OCI-LY7 (cell line): ENCODE measurements at regions not wholly inside any gene's neighbourhood (a gene's known extent, or its start where the extent isn't known, plus 50 kb on each side); places are given as distances from the start of the nearest gene placed in this dataset.

Experiments used
- BruUV-seq: library from RNA; stranded (reverse); fragments of 400-500 nt; replicated peaks from 2 replicates; lab custom pipeline; 2021; lab: Mats Ljungman, UMichigan
- CTCF ChIA-PET: fragments of 300-600 bp; sonication (Branson Sonifier 250); formaldehyde crosslinking; loops from one replicate; lab custom pipeline; 2022; ENCODE audit warnings: antibody characterized with exemption; ENCODE audit not compliant: unreplicated experiment; lab: Charles Lee
- POLR2A ChIA-PET: fragments of 300-600 bp; sonication (Branson Sonifier 250); formaldehyde crosslinking; loops from one replicate; lab custom pipeline; 2022; ENCODE audit warnings: antibody characterized with exemption; lab: Charles Lee
- DNase-seq: peaks from one replicate; pipeline ENCODE4 v3.0.0-alpha.2; 2015; ENCODE audit warnings: low spot score
- H2AFZ ChIP-seq: fragments of 200-600 bp; sonication (generic), shearing (Covaris generic); 2 replicates; pipeline ENCODE4 v1.6.1; 2014; ENCODE audit warnings: mild to moderate bottlenecking, antibody characterized with exemption, low read length, moderate library complexity
- H3K27ac ChIP-seq: fragments of 200-600 bp; sonication (generic); 2 replicates; pipeline ENCODE4 v1.5.1; 2014; ENCODE audit warnings: mixed run types, low read depth, mild to moderate bottlenecking, moderate library complexity, low read length, inconsistent platforms; ENCODE audit not compliant: poor library complexity, severe bottlenecking
- H3K36me3 ChIP-seq: fragments of 200-600 bp; sonication (generic); 2 replicates; pipeline ENCODE4 v1.6.1; 2014; ENCODE audit warnings: mild to moderate bottlenecking, antibody characterized with exemption, low read length, moderate library complexity, mixed read lengths; ENCODE audit not compliant: insufficient read depth
- H3K4me1 ChIP-seq: fragments of 200-600 bp; sonication (generic); 2 replicates; pipeline ENCODE4 v1.5.1; 2014; ENCODE audit warnings: mild to moderate bottlenecking, low read length; ENCODE audit not compliant: insufficient read depth, poor library complexity, severe bottlenecking
- H3K4me2 ChIP-seq: fragments of 200-600 bp; sonication (generic); 2 replicates; pipeline ENCODE4 v1.6.1; 2014; ENCODE audit warnings: mild to moderate bottlenecking, low read length
- H3K4me3 ChIP-seq: fragments of 200-600 bp; sonication (generic); 2 replicates; pipeline ENCODE4 v1.5.1; 2014; ENCODE audit warnings: mild to moderate bottlenecking, low read depth, low read length; ENCODE audit not compliant: poor library complexity, severe bottlenecking
- H3K79me2 ChIP-seq: fragments of 200-600 bp; sonication (generic); 2 replicates; pipeline ENCODE4 v1.6.1; 2016; ENCODE audit warnings: low read depth, mild to moderate bottlenecking, low read length, moderate library complexity, mixed read lengths; ENCODE audit not compliant: insufficient read depth
- H3K9me2 ChIP-seq: fragments of 200-600 bp; sonication (generic); 2 replicates; pipeline ENCODE4 v1.6.1; 2016; ENCODE audit warnings: mild to moderate bottlenecking, low read length, mixed read lengths; ENCODE audit not compliant: insufficient read depth
- H3K9me3 ChIP-seq: fragments of 200-600 bp; sonication (generic); 2 replicates; pipeline ENCODE4 v1.6.1; 2014; ENCODE audit warnings: mild to moderate bottlenecking, mixed run types, low read length, mixed read lengths
- H4K20me1 ChIP-seq: fragments of 200-600 bp; sonication (generic); 2 replicates; pipeline ENCODE4 v1.6.1; 2014; ENCODE audit warnings: mild to moderate bottlenecking, antibody characterized with exemption, low read length, moderate library complexity, mixed read lengths; ENCODE audit not compliant: insufficient read depth
- EZH2phosphoT487 ChIP-seq: fragments of 200-600 bp; sonication (generic); IDR thresholded peaks from 2 replicates; pipeline ENCODE4 v1.6.1; 2018; ENCODE audit warnings: low read depth, borderline replicate concordance, mild to moderate bottlenecking, mixed run types, antibody characterized with exemption, low read length, moderate library complexity, mixed read lengths
- intact Hi-C: fragments of 100-400 bp; cut with micrococcal nuclease; formaldehyde crosslinking; loops from one replicate; pipeline ENCODE4 v1.10.0; 2022; ENCODE audit not compliant: unreplicated experiment
- TF ChIP-seq, protein P1 (sequence below): fragments of 200-600 bp; sonication (generic); conservative IDR thresholded peaks from 2 replicates; pipeline ENCODE4 v1.5.1; 2014; ENCODE audit warnings: mild to moderate bottlenecking, antibody characterized with exemption, low read length, moderate library complexity, mixed read lengths

DNA sequence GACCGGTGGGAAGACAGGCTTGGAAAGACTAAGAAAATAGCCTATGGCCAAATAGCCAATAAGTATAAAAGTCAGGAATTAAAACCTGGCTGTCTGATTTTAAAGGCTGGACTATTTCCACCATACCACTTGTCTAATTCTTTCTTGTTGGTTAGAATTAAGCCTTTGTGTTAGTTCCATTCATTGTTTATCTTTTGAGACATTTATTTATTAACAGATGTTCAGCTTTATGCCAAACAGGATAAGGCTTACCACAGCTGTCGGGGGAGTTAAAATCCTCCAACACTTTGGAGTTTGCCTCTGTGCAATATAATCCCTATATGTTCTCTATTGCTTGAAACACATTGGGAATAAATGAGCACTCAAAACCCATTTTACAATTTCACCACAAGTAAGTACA, 208.3 kb downstream of the TMEM200A start:
- no peak overlapping the region for H3K4me3 ChIP-seq
- no peak for TF ChIP-seq EZH2phosphoT487
- TF ChIP-seq, protein P1, sequence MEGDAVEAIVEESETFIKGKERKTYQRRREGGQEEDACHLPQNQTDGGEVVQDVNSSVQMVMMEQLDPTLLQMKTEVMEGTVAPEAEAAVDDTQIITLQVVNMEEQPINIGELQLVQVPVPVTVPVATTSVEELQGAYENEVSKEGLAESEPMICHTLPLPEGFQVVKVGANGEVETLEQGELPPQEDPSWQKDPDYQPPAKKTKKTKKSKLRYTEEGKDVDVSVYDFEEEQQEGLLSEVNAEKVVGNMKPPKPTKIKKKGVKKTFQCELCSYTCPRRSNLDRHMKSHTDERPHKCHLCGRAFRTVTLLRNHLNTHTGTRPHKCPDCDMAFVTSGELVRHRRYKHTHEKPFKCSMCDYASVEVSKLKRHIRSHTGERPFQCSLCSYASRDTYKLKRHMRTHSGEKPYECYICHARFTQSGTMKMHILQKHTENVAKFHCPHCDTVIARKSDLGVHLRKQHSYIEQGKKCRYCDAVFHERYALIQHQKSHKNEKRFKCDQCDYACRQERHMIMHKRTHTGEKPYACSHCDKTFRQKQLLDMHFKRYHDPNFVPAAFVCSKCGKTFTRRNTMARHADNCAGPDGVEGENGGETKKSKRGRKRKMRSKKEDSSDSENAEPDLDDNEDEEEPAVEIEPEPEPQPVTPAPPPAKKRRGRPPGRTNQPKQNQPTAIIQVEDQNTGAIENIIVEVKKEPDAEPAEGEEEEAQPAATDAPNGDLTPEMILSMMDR: no peak
- H3K4me1 ChIP-seq: no peaks in the 10 kb centered on the region
- no peak overlapping the region for H2AFZ ChIP-seq
- intact Hi-C loops: no loop called here
- H3K9me2 ChIP-seq: no peaks in the 10 kb centered on the region
- no peak for DNase-seq
- no peaks in the 10 kb centered on the region for H3K79me2 ChIP-seq
- no TSS peak for BruUV-seq
- POLR2A ChIA-PET: no interaction called here
- no peak overlapping the region for H3K4me2 ChIP-seq
- H3K27ac ChIP-seq: no peak overlapping the region
- H4K20me1 ChIP-seq: no peaks in the 10 kb centered on the region
- CTCF ChIA-PET: no interaction called here
- H3K36me3 ChIP-seq: no peaks in the 10 kb centered on the region
- H3K9me3 ChIP-seq: no peaks in the 10 kb centered on the region

- no peak for TF ChIP-seq EZH2phosphoT487
- TF ChIP-seq, protein P1: no peak
- Histone ChIP-seq H4K20me1 (no peaks in the 10 kb centered on the region), H3K9me3 (no peaks in the 10 kb centered on the region), H2AFZ (no peak overlapping the region), H3K36me3 (no peaks in the 10 kb centered on the region), H3K27ac (no peak overlapping the region), H3K79me2 (no peaks in the 10 kb centered on the region), H3K9me2 (no peaks in the 10 kb centered on the region), H3K4me2 (no peak overlapping the region), H3K4me3 (no peak overlapping the region), H3K4me1 (no peaks in the 10 kb centered on the region)
- ChIA-PET POLR2A (interaction anchor here (1.4 kb wide), 1 partner anchor 18 kb away, joined by 5 read pairs; no protein-coding TSS in a partner anchor), CTCF (no interaction called here)
- BruUV-seq: no TSS peak
- intact Hi-C loops: no loop called here
- DNase-seq: no peak
Measured at GRCh38 chr6:130575557-130575956, 209.7 kb downstream of the TMEM200A start.

- no TSS peak for BruUV-seq
- no peaks in the 10 kb centered on the region for H3K36me3 ChIP-seq
- no peak for DNase-seq
- H3K4me2 ChIP-seq: no peak overlapping the region
- H3K79me2 ChIP-seq: no peaks in the 10 kb centered on the region
- no peak overlapping the region for H3K27ac ChIP-seq
- ChIA-PET CTCF (no interaction called here), POLR2A (interaction anchor here (1.4 kb wide), 1 partner anchor 18 kb away, joined by 5 read pairs; no protein-coding TSS in a partner anchor)
- no peak overlapping the region for H2AFZ ChIP-seq
- TF ChIP-seq, protein P1: no peak
- no peak for TF ChIP-seq EZH2phosphoT487
- no peaks in the 10 kb centered on the region for H4K20me1 ChIP-seq
- H3K4me1 ChIP-seq: no peaks in the 10 kb centered on the region
- H3K9me3 ChIP-seq: no peaks in the 10 kb centered on the region
- no peaks in the 10 kb centered on the region for H3K9me2 ChIP-seq
- intact Hi-C loops: no loop called here
- H3K4me3 ChIP-seq: no peak overlapping the region
Measured at GRCh38 chr6:130575971-130576370, 210.2 kb downstream of the TMEM200A start.
